ENCODE measurements at regions not wholly inside any gene's neighbourhood (a gene's known extent, or its start where the extent isn't known, plus 50 kb on each side); places are given as distances from the start of the nearest gene placed in this dataset.

DNA sequence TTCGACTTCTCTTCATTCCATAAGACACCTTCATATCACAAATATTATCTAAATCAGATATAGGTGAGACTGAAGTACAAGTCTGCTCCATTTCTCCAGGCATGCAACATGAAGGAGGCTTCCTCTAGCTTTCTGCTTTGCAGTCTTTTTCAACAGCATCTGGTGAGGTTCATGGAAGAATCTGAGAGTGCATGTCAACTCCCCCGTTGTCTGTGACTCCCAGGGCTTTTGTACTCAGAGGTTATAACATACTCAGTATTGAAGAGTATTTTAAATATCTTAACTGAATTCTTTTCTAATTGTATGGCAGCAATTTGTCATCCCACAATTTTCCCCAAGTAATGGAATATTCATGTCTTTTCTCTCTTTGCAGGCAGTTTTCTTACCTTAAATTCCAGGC lies 448.7 kb downstream of the CDH8 start:
- Histone ChIP-seq H3K4me3 (ENCODE audit: insufficient read depth, low read length, poor library complexity, severe bottlenecking) (no peak overlapping the region), H3K9ac (ENCODE audit: low read length) (no peak overlapping the region), H3K36me3 (ENCODE audit: low read length) (no peaks in the 10 kb centered on the region), H3F3A (ENCODE audit: insufficient read depth) (no peaks in the 10 kb centered on the region), H3K4me2 (ENCODE audit: low read depth, low read length, poor library complexity, severe bottlenecking) (no peak overlapping the region), H3K9me2 (replicated peaks; ENCODE audit: insufficient read depth, low read length) (no peaks in the 10 kb centered on the region; the same call in 1 of the 2 replicates), H3K79me2 (ENCODE audit: insufficient read depth, low read length) (no peaks in the 10 kb centered on the region), H3K27me3 (ENCODE audit: low read length) (no peaks in the 10 kb centered on the region), H2AFZ (ENCODE audit: low read depth, low read length, severe bottlenecking) (no peak overlapping the region), H3K27ac (ENCODE audit: low read depth, low read length) (no peak overlapping the region), H3K9me3 (ENCODE audit: insufficient read depth, low read length) (no peaks in the 10 kb centered on the region), H4K20me1 (ENCODE audit: low read depth, low read length) (no peaks in the 10 kb centered on the region)
- no peak for TF ChIP-seq EZH2phosphoT487 (conservative IDR thresholded peaks at IDR 0.05; ENCODE audit: low read length)
- TF ChIP-seq, protein P1, sequence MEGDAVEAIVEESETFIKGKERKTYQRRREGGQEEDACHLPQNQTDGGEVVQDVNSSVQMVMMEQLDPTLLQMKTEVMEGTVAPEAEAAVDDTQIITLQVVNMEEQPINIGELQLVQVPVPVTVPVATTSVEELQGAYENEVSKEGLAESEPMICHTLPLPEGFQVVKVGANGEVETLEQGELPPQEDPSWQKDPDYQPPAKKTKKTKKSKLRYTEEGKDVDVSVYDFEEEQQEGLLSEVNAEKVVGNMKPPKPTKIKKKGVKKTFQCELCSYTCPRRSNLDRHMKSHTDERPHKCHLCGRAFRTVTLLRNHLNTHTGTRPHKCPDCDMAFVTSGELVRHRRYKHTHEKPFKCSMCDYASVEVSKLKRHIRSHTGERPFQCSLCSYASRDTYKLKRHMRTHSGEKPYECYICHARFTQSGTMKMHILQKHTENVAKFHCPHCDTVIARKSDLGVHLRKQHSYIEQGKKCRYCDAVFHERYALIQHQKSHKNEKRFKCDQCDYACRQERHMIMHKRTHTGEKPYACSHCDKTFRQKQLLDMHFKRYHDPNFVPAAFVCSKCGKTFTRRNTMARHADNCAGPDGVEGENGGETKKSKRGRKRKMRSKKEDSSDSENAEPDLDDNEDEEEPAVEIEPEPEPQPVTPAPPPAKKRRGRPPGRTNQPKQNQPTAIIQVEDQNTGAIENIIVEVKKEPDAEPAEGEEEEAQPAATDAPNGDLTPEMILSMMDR (IDR thresholded peaks at IDR 0.05; ENCODE audit: insufficient read depth, low read length, poor library complexity, severe bottlenecking): no peak

- H3K79me2 ChIP-seq (ENCODE audit: insufficient read depth, low read length): no peaks in the 10 kb centered on the region
- no peak overlapping the region for H2AFZ ChIP-seq (ENCODE audit: low read depth, low read length, severe bottlenecking)
- H3K36me3 ChIP-seq (ENCODE audit: low read length): no peaks in the 10 kb centered on the region
- no peaks in the 10 kb centered on the region for H4K20me1 ChIP-seq (ENCODE audit: low read depth, low read length)
- no peak overlapping the region for H3K27ac ChIP-seq (ENCODE audit: low read depth, low read length)
- H3K4me2 ChIP-seq (ENCODE audit: low read depth, low read length, poor library complexity, severe bottlenecking): no peak overlapping the region
- no peaks in the 10 kb centered on the region for H3F3A ChIP-seq (ENCODE audit: insufficient read depth)
- no peaks in the 10 kb centered on the region; the same call in 1 of the 2 replicates for H3K9me2 ChIP-seq (replicated peaks; ENCODE audit: insufficient read depth, low read length)
- no peaks in the 10 kb centered on the region for H3K9me3 ChIP-seq (ENCODE audit: insufficient read depth, low read length)
- H3K4me3 ChIP-seq (ENCODE audit: insufficient read depth, low read length, poor library complexity, severe bottlenecking): no peak overlapping the region
- TF ChIP-seq EZH2phosphoT487 (conservative IDR thresholded peaks at IDR 0.05; ENCODE audit: low read length): no peak
- TF ChIP-seq, protein P1 (IDR thresholded peaks at IDR 0.05; ENCODE audit: insufficient read depth, low read length, poor library complexity, severe bottlenecking): no peak
- no peaks in the 10 kb centered on the region for H3K27me3 ChIP-seq (ENCODE audit: low read length)
- H3K9ac ChIP-seq (ENCODE audit: low read length): no peak overlapping the region
Observed at GRCh38 chr16:61581417-61582046, 454.7 kb downstream of the CDH8 start.

- Histone ChIP-seq H3K9ac (ENCODE audit: low read length) (no peak overlapping the region), H3K9me3 (ENCODE audit: insufficient read depth, low read length) (no peaks in the 10 kb centered on the region)
- no peak for TF ChIP-seq EZH2phosphoT487 (conservative IDR thresholded peaks at IDR 0.05; ENCODE audit: low read length)
- TF ChIP-seq, protein P1 (IDR thresholded peaks at IDR 0.05; ENCODE audit: insufficient read depth, low read length, poor library complexity, severe bottlenecking): no peak
Observed at GRCh38 chr16:61580579-61580978, 455.7 kb downstream of the CDH8 start.

More at GRCh38 chr16:61580579-61580978, 455.7 kb downstream of the CDH8 start:
- Histone ChIP-seq H3K27me3 (ENCODE audit: low read length) (no peaks in the 10 kb centered on the region), H3K4me3 (ENCODE audit: insufficient read depth, low read length, poor library complexity, severe bottlenecking) (no peak overlapping the region), H2AFZ (ENCODE audit: low read depth, low read length, severe bottlenecking) (no peak overlapping the region), H3K4me2 (ENCODE audit: low read depth, low read length, poor library complexity, severe bottlenecking) (no peak overlapping the region), H4K20me1 (ENCODE audit: low read depth, low read length) (no peaks in the 10 kb centered on the region), H3K79me2 (ENCODE audit: insufficient read depth, low read length) (no peaks in the 10 kb centered on the region), H3K9me2 (replicated peaks; ENCODE audit: insufficient read depth, low read length) (no peaks in the 10 kb centered on the region), H3K27ac (ENCODE audit: low read depth, low read length) (no peak overlapping the region), H3F3A (ENCODE audit: insufficient read depth) (no peaks in the 10 kb centered on the region), H3K36me3 (ENCODE audit: low read length) (no peaks in the 10 kb centered on the region)

All from SU-DHL-6 (cell line).